ENCODE measurements at regions not wholly inside any gene's neighbourhood (a gene's known extent, or its start where the extent isn't known, plus 50 kb on each side); places are given as distances from the start of the nearest gene placed in this dataset.
A peak's percentile ranks its signal among the peaks of the same experiment; 100 is the strongest.

GRCh38 chr10:128528781-128529180 lies 402.6 kb upstream of the MKI67 start:
- TF ChIP-seq CTCF (conservative IDR thresholded peaks at IDR 0.05; ENCODE audit: low read depth, low read length) = no peak
- no peak for DNase-seq (ENCODE audit: low read depth)
- no peak overlapping the region for H3K4me3 ChIP-seq (ENCODE audit: low read length)

- no peak overlapping the region for H3K4me3 ChIP-seq (ENCODE audit: low read length)
- DNase-seq (ENCODE audit: low read depth) = no peak
- TF ChIP-seq CTCF (conservative IDR thresholded peaks at IDR 0.05; ENCODE audit: low read depth, low read length) = no peak
Measured at GRCh38 chr10:128529225-128529624, 403.0 kb upstream of the MKI67 start.

- DNase-seq (ENCODE audit: low read depth) = no peak
- no peak overlapping the region for H3K4me3 ChIP-seq (ENCODE audit: low read length)
- TF ChIP-seq CTCF (conservative IDR thresholded peaks at IDR 0.05; ENCODE audit: low read depth, low read length) = peak; percentile 39
Measured at GRCh38 chr10:128530301-128530700, 404.1 kb upstream of the MKI67 start.

- H3K4me3 ChIP-seq (ENCODE audit: low read length) = no peak overlapping the region
- DNase-seq (ENCODE audit: low read depth) = no peak
- no peak for TF ChIP-seq CTCF (conservative IDR thresholded peaks at IDR 0.05; ENCODE audit: low read depth, low read length)
Measured at GRCh38 chr10:128530946-128531345, 404.7 kb upstream of the MKI67 start.

- no peak for TF ChIP-seq CTCF (conservative IDR thresholded peaks at IDR 0.05; ENCODE audit: low read depth, low read length)
- no peak overlapping the region for H3K4me3 ChIP-seq (ENCODE audit: low read length)
- DNase-seq (ENCODE audit: low read depth) = no peak
Measured at GRCh38 chr10:128534686-128535085, 408.5 kb upstream of the MKI67 start.

- TF ChIP-seq CTCF (conservative IDR thresholded peaks at IDR 0.05; ENCODE audit: low read depth, low read length) = no peak
- H3K4me3 ChIP-seq (ENCODE audit: low read length) = no peak overlapping the region
- no peak for DNase-seq (ENCODE audit: low read depth)
Measured at GRCh38 chr10:128536259-128536658, 410.0 kb upstream of the MKI67 start.

GRCh38 chr10:128537834-128538330 lies 411.7 kb upstream of the MKI67 start:
- H3K4me3 ChIP-seq (ENCODE audit: low read length) = no peak overlapping the region
- no peak for DNase-seq (ENCODE audit: low read depth)
- TF ChIP-seq CTCF (conservative IDR thresholded peaks at IDR 0.05; ENCODE audit: low read depth, low read length) = no peak
